Cardiac muscle cell (in vitro differentiated cells and primary cell): ENCODE measurements at regions not wholly inside any gene's neighbourhood (a gene's known extent, or its start where the extent isn't known, plus 50 kb on each side); places are given as distances from the start of the nearest gene placed in this dataset.

Source experiments
- DNase-seq, 2 donors: peaks; one replicate each; pipeline versions ENCODE4 v3.0.0 to v3.0.0-alpha.2; 2010 to 2017; ENCODE audit warnings: low read depth in 1 of 2, low spot score in 1 of 2
- H3K27ac ChIP-seq: fragments of 200-600 bp; sonication (generic); 2 replicates; pipeline ENCODE4 v1.5.1; 2016
- H3K27me3 ChIP-seq: fragments of 200-600 bp; sonication (generic); 2 replicates; pipeline ENCODE4 v1.6.0; 2016; ENCODE audit warnings: control low read depth
- H3K36me3 ChIP-seq: fragments of 200-600 bp; sonication (generic); 2 replicates; pipeline ENCODE4 v1.5.1; 2016; ENCODE audit warnings: control low read depth
- H3K4me1 ChIP-seq: fragments of 200-600 bp; sonication (generic); 2 replicates; pipeline ENCODE4 v1.8.1; 2017; ENCODE audit warnings: low read depth, mild to moderate bottlenecking, mixed run types
- H3K4me3 ChIP-seq: fragments of 200-600 bp; sonication (generic); 2 replicates; pipeline ENCODE4 v1.5.1; 2016; ENCODE audit warnings: mild to moderate bottlenecking
- H3K9me3 ChIP-seq: fragments of 200-600 bp; sonication (generic); 2 replicates; pipeline ENCODE4 v1.5.1; 2017; ENCODE audit warnings: low read depth, mild to moderate bottlenecking, control low read depth
- CTCF ChIP-seq: IDR thresholded peaks from 2 replicates; pipeline ENCODE4 v1.5.1; 2012; ENCODE audit warnings: low read depth, mild to moderate bottlenecking, low read length

- no peak overlapping the region for H3K4me3 ChIP-seq
- TF ChIP-seq CTCF, result no peak
- H3K36me3 ChIP-seq, result no peaks in the 10 kb centered on the region
- H3K4me1 ChIP-seq, result peaks cover 24% of the 10 kb centered on the region
- no peaks in the 10 kb centered on the region for H3K27me3 ChIP-seq
- H3K9me3 ChIP-seq, result no peaks in the 10 kb centered on the region
- peak overlapping the region; percentile 88 for H3K27ac ChIP-seq
- DNase-seq, result peak in 1 of 2 donors; percentile 57
These were observed 50.2 kb upstream of the SLC35C1 start for GRCh38 chr11:45754741-45755140.

- Histone ChIP-seq H3K9me3 (no peaks in the 10 kb centered on the region), H3K4me3 (no peak overlapping the region), H3K27me3 (no peaks in the 10 kb centered on the region), H3K36me3 (no peaks in the 10 kb centered on the region), H3K27ac (peak overlapping the region; percentile 88), H3K4me1 (peaks cover 28% of the 10 kb centered on the region)
- DNase-seq, result peak; percentile 61 to 87
- no peak for TF ChIP-seq CTCF
These were observed 50.7 kb upstream of the SLC35C1 start for GRCh38 chr11:45754261-45754709.

- no peaks in the 10 kb centered on the region for H3K36me3 ChIP-seq
- H3K27me3 ChIP-seq, result no peaks in the 10 kb centered on the region
These were observed 52.8 kb upstream of the SLC35C1 start for GRCh38 chr11:45752106-45752505.

GRCh38 chr11:45751430-45751829, 53.5 kb upstream of the SLC35C1 start:
- Histone ChIP-seq H3K9me3 (no peaks in the 10 kb centered on the region), H3K4me3 (no peak overlapping the region), H3K27me3 (no peaks in the 10 kb centered on the region), H3K27ac (no peak overlapping the region), H3K36me3 (no peaks in the 10 kb centered on the region), H3K4me1 (peaks cover 25% of the 10 kb centered on the region)
- DNase-seq, result no peak
- no peak for TF ChIP-seq CTCF

More at GRCh38 chr11:45752106-45752505, 52.8 kb upstream of the SLC35C1 start:
- H3K9me3 ChIP-seq, result no peaks in the 10 kb centered on the region
- peaks cover 31% of the 10 kb centered on the region for H3K4me1 ChIP-seq
- TF ChIP-seq CTCF, result no peak
- no peak for DNase-seq
- no peak overlapping the region for H3K27ac ChIP-seq
- H3K4me3 ChIP-seq, result no peak overlapping the region

- H3K36me3 ChIP-seq, result no peaks in the 10 kb centered on the region
- DNase-seq, result no peak
- no peak overlapping the region for H3K27ac ChIP-seq
- H3K4me3 ChIP-seq, result no peak overlapping the region
- H3K27me3 ChIP-seq, result no peaks in the 10 kb centered on the region
- TF ChIP-seq CTCF, result no peak
- H3K4me1 ChIP-seq, result peaks cover 31% of the 10 kb centered on the region
- no peaks in the 10 kb centered on the region for H3K9me3 ChIP-seq
These were observed 54.5 kb upstream of the SLC35C1 start for GRCh38 chr11:45750439-45750838.

- Histone ChIP-seq H3K36me3 (no peaks in the 10 kb centered on the region), H3K27ac (no peak overlapping the region), H3K4me3 (no peak overlapping the region), H3K27me3 (no peaks in the 10 kb centered on the region), H3K9me3 (no peaks in the 10 kb centered on the region), H3K4me1 (peaks cover 19% of the 10 kb centered on the region)
- no peak for TF ChIP-seq CTCF
- no peak for DNase-seq
These were observed 56.1 kb upstream of the SLC35C1 start for GRCh38 chr11:45748801-45749200.
